Amygdala (tissue), 56 donors: ENCODE measurements at regions not wholly inside any gene's neighbourhood (a gene's known extent, or its start where the extent isn't known, plus 50 kb on each side); places are given as distances from the start of the nearest gene placed in this dataset.
"Not testable (repeated sequence)": the region's sequence is repeated elsewhere in the genome, so short reads cannot be mapped to it uniquely, and the experiment has no call there.

Experiments used
- DNase-seq, 56 donors: peaks; one replicate each; lab custom pipeline; 2025; lab: John Stamatoyannopoulos, UW

GRCh38 chrX:94813541-94813940 is 1139.5 kb downstream of the FAM133A start:
- DNase-seq, result no peak

GRCh38 chrX:94814216-94814615 is 1140.2 kb downstream of the FAM133A start:
- no peak for DNase-seq

GRCh38 chrX:94830717-94831116 is 1156.7 kb downstream of the FAM133A start:
- no peak for DNase-seq

GRCh38 chrX:94831364-94831763 is 1157.4 kb downstream of the FAM133A start:
- DNase-seq, result no peak

GRCh38 chrX:94834226-94834625 is 1160.2 kb downstream of the FAM133A start:
- no peak for DNase-seq

- DNase-seq, result peak in 6 of 56 donors; percentile 0 to 5 (median 0)
Observed at GRCh38 chrX:94850811-94851210, 1176.8 kb downstream of the FAM133A start.

- DNase-seq, result no peak
Observed at GRCh38 chrX:94854251-94854650, 1180.2 kb downstream of the FAM133A start.

- not testable (repeated sequence) for DNase-seq
Observed at GRCh38 chrX:94862470-94862869, 1188.5 kb downstream of the FAM133A start.

- no peak for DNase-seq
Observed at GRCh38 chrX:94871640-94872039, 1197.6 kb downstream of the FAM133A start.

- DNase-seq, result no peak
Observed at GRCh38 chrX:94901849-94902248, 1227.8 kb downstream of the FAM133A start.

- no peak for DNase-seq
Observed at GRCh38 chrX:94908171-94908570, 1234.2 kb downstream of the FAM133A start.

GRCh38 chrX:94908648-94909047 is 1234.6 kb downstream of the FAM133A start:
- DNase-seq, result no peak

- DNase-seq, result no peak
Observed at GRCh38 chrX:94914235-94914634, 1240.2 kb downstream of the FAM133A start.

GRCh38 chrX:94932278-94932965 is 1258.4 kb downstream of the FAM133A start:
- no peak for DNase-seq

- DNase-seq, result no peak
Observed at GRCh38 chrX:94936722-94937121, 1262.7 kb downstream of the FAM133A start.

GRCh38 chrX:94937491-94937890 is 1263.5 kb downstream of the FAM133A start:
- no peak for DNase-seq

- no peak for DNase-seq
Observed at GRCh38 chrX:94942603-94943002, 1268.6 kb downstream of the FAM133A start.

- DNase-seq, result not testable (repeated sequence)
Observed at GRCh38 chrX:94946137-94946536, 1272.1 kb downstream of the FAM133A start.

GRCh38 chrX:94961730-94962129 is 1287.7 kb downstream of the FAM133A start:
- DNase-seq, result no peak

- no peak for DNase-seq
Observed at GRCh38 chrX:94977562-94977961, 1303.6 kb downstream of the FAM133A start.

GRCh38 chrX:94977986-94978385 is 1304.0 kb downstream of the FAM133A start:
- no peak for DNase-seq
